H9 (cell line): ENCODE measurements at regions not wholly inside any gene's neighbourhood (a gene's known extent, or its start where the extent isn't known, plus 50 kb on each side); places are given as distances from the start of the nearest gene placed in this dataset.
"Not testable (repeated sequence)": the region's sequence is repeated elsewhere in the genome, so short reads cannot be mapped to it uniquely, and the experiment has no call there.

Source experiments
- DNase-seq: peaks from one replicate; pipeline ENCODE4 v3.0.0-alpha.2; 2017
- H2AFZ ChIP-seq: one replicate; pipeline ENCODE4 v1.6.1; 2013; ENCODE audit warnings: mild to moderate bottlenecking, low read length, control low read depth, moderate library complexity
- H2AK5ac ChIP-seq: 2 replicates; pipeline ENCODE4 v1.6.1; 2013; ENCODE audit warnings: low read length, control low read depth, mixed read lengths; ENCODE audit not compliant: insufficient read length
- H2BK120ac ChIP-seq: one replicate; pipeline ENCODE4 v1.6.1; 2013; ENCODE audit warnings: low read depth, mild to moderate bottlenecking, low read length, control low read depth, inconsistent platforms; ENCODE audit not compliant: poor library complexity, severe bottlenecking
- H2BK12ac ChIP-seq: 2 replicates; pipeline ENCODE4 v1.6.1; 2013; ENCODE audit warnings: low read length, control low read depth, mixed read lengths, low read depth; ENCODE audit not compliant: insufficient read length
- H2BK15ac ChIP-seq: 2 replicates; pipeline ENCODE4 v1.6.1; 2013; ENCODE audit warnings: low read depth, low read length, control low read depth
- H2BK20ac ChIP-seq: one replicate; pipeline ENCODE4 v1.6.1; 2013; ENCODE audit warnings: low read depth, mild to moderate bottlenecking, low read length, control low read depth, inconsistent platforms; ENCODE audit not compliant: poor library complexity, severe bottlenecking
- H2BK5ac ChIP-seq: 2 replicates; pipeline ENCODE4 v1.6.1; 2013; ENCODE audit warnings: low read length, control low read depth, mixed read lengths; ENCODE audit not compliant: insufficient read length
- H3K14ac ChIP-seq: 2 replicates; pipeline ENCODE4 v1.6.1; 2013; ENCODE audit warnings: low read length, control low read depth; ENCODE audit not compliant: insufficient read depth
- H3K18ac ChIP-seq: 2 replicates; pipeline ENCODE4 v1.6.1; 2013; ENCODE audit warnings: low read depth, mild to moderate bottlenecking, mixed read lengths, low read length, control low read depth; ENCODE audit not compliant: insufficient read length
- H3K23ac ChIP-seq: 2 replicates; pipeline ENCODE4 v1.6.1; 2013; ENCODE audit warnings: low read length, control low read depth, mixed read lengths, low read depth; ENCODE audit not compliant: insufficient read length
- H3K23me2 ChIP-seq: 2 replicates; pipeline ENCODE4 v1.6.1; 2013; ENCODE audit warnings: low read depth, mild to moderate bottlenecking, mixed read lengths, low read length, control low read depth; ENCODE audit not compliant: insufficient read length, poor library complexity, severe bottlenecking
- H3K27ac ChIP-seq: 2 replicates; pipeline ENCODE4 v1.5.1; 2013; ENCODE audit warnings: low read length, control low read depth, mixed read lengths, low read depth; ENCODE audit not compliant: insufficient read length
- H3K27me3 ChIP-seq: 2 replicates; pipeline ENCODE4 v1.6.1; 2013; ENCODE audit warnings: low read length, control low read depth, inconsistent platforms; ENCODE audit not compliant: insufficient read depth
- H3K4ac ChIP-seq: 2 replicates; pipeline ENCODE4 v1.6.1; 2013; ENCODE audit warnings: low read depth, mild to moderate bottlenecking, control low read depth, inconsistent platforms, low read length, moderate library complexity
- H3K4me1 ChIP-seq: 2 replicates; pipeline ENCODE4 v1.6.1; 2013; ENCODE audit warnings: low read length, control low read depth, inconsistent platforms; ENCODE audit not compliant: insufficient read depth
- H3K4me2 ChIP-seq: 2 replicates; pipeline ENCODE4 v1.6.1; 2013; ENCODE audit warnings: low read length, control low read depth, mixed read lengths; ENCODE audit not compliant: insufficient read length, insufficient read depth
- H3K56ac ChIP-seq: 2 replicates; pipeline ENCODE4 v1.6.1; 2013; ENCODE audit warnings: low read depth, mild to moderate bottlenecking, mixed read lengths, low read length, control low read depth; ENCODE audit not compliant: insufficient read length
- H3K79me1 ChIP-seq: 2 replicates; pipeline ENCODE4 v1.6.1; 2013; ENCODE audit warnings: low read depth, mild to moderate bottlenecking, moderate library complexity, low read length, control low read depth, inconsistent platforms; ENCODE audit not compliant: insufficient read depth, poor library complexity, severe bottlenecking
- H3K79me2 ChIP-seq: 2 replicates; pipeline ENCODE4 v1.6.1; 2013; ENCODE audit warnings: low read length, control low read depth, inconsistent platforms; ENCODE audit not compliant: insufficient read depth
- H3K9ac ChIP-seq: 2 replicates; pipeline ENCODE4 v1.6.1; 2013; ENCODE audit warnings: low read length, control low read depth, mixed read lengths; ENCODE audit not compliant: insufficient read length; ENCODE audit errors: extremely low read depth
- H3K9me3 ChIP-seq: one replicate; pipeline ENCODE4 v1.6.1; 2013; ENCODE audit warnings: low read depth, low read length, inconsistent platforms; ENCODE audit not compliant: control insufficient read depth
- H3T11ph ChIP-seq: one replicate; pipeline ENCODE4 v1.6.1; 2013; ENCODE audit warnings: mild to moderate bottlenecking, low read length, control low read depth, inconsistent platforms
- H4K20me1 ChIP-seq: one replicate; pipeline ENCODE4 v1.6.1; 2013; ENCODE audit not compliant: control insufficient read depth, insufficient read length, insufficient read depth
- H4K5ac ChIP-seq: 2 replicates; pipeline ENCODE4 v1.6.1; 2013; ENCODE audit warnings: low read depth, mild to moderate bottlenecking, mixed read lengths, low read length, control low read depth; ENCODE audit not compliant: insufficient read length
- H4K8ac ChIP-seq: replicated peaks from 2 replicates; pipeline ENCODE4 v1.6.1; 2013; ENCODE audit warnings: low read length, control low read depth, mixed read lengths, low read depth; ENCODE audit not compliant: insufficient read length
- H4K91ac ChIP-seq: 2 replicates; pipeline ENCODE4 v1.6.1; 2013; ENCODE audit warnings: low read depth, mild to moderate bottlenecking, moderate library complexity, mixed read lengths, low read length, control low read depth; ENCODE audit not compliant: insufficient read length
- H3K27ac Mint-ChIP-seq, 3 experiments: 2 replicates in 2 of 3; 3 replicates in 1 of 3; pipeline ENCODE4 v1.8.0; 2020 to 2021; ENCODE audit warnings: mixed read lengths in 3 of 3, mild to moderate bottlenecking in 1 of 3, moderate library complexity in 1 of 3
- H3K27me3 Mint-ChIP-seq: 2 replicates; pipeline ENCODE4 v1.8.0; 2021; ENCODE audit warnings: low read depth, mild to moderate bottlenecking, moderate library complexity, mixed read lengths
- H3K36me3 Mint-ChIP-seq, 3 experiments: 2 replicates in 2 of 3; 3 replicates in 1 of 3; pipeline ENCODE4 v1.8.0; 2020 to 2021; ENCODE audit warnings: low read depth in 3 of 3, mixed read lengths in 3 of 3; ENCODE audit not compliant: insufficient read depth in 1 of 3
- H3K4me1 Mint-ChIP-seq, 2 experiments: 2 replicates each; pipeline ENCODE4 v1.8.0; 2020; ENCODE audit warnings: mixed read lengths in 2 of 2
- H3K4me3 Mint-ChIP-seq, 2 experiments: 2 replicates in 1 of 2; 3 replicates in 1 of 2; pipeline ENCODE4 v1.8.0; 2020 to 2021; ENCODE audit warnings: mild to moderate bottlenecking in 2 of 2, mixed read lengths in 2 of 2, moderate library complexity in 1 of 2
- H3K9me3 Mint-ChIP-seq, 2 experiments: 2 replicates in 1 of 2; 3 replicates in 1 of 2; pipeline ENCODE4 v1.8.0; 2020; ENCODE audit warnings: mild to moderate bottlenecking in 2 of 2, mixed read lengths in 2 of 2, moderate library complexity in 1 of 2
- CTCF ChIP-seq: fragments of 200-600 bp; sonication (generic); conservative IDR thresholded peaks from 3 replicates; pipeline ENCODE4 v1.8.0; 2021; ENCODE audit warnings: antibody characterized with exemption, mild to moderate bottlenecking
- WGBS: extraction: QIAGEN DNeasy Blood & Tissue Kit; methylation state at CpG from one replicate; pipeline ENCODE4 v1.1.7; 2013; ENCODE audit warnings: missing lambda C conversion rate, low lambda C conversion rate, mixed read lengths; ENCODE audit not compliant: insufficient read length; ENCODE audit errors: extremely low coverage; 5-methylcytosine and 5-hydroxymethylcytosine counted together

GRCh38 chr3:147297761-147298350 lies 108.5 kb downstream of the ZIC4 start:
- Histone ChIP-seq H3K4ac (no peak overlapping the region), H3T11ph (no peak overlapping the region), H2BK5ac (no peak overlapping the region), H2AFZ (no peak overlapping the region), H3K4me2 (no peak overlapping the region), H3K14ac (no peak overlapping the region), H2BK20ac (no peak overlapping the region), H4K91ac (no peak overlapping the region), H3K23me2 (no peaks in the 10 kb centered on the region), H3K9ac (no peak overlapping the region), H3K4me1 (peaks cover 5% of the 10 kb centered on the region; the same call in 1 of the 2 replicates), H3K79me2 (no peaks in the 10 kb centered on the region), H2AK5ac (no peak overlapping the region), H4K5ac (no peak overlapping the region), H2BK12ac (no peak overlapping the region), H4K8ac (no peak overlapping the region), H3K27ac (no peak overlapping the region), H3K56ac (no peak overlapping the region), H3K27me3 (no peaks in the 10 kb centered on the region), H3K9me3 (no peaks in the 10 kb centered on the region), H2BK15ac (no peak overlapping the region), H3K18ac (no peak overlapping the region), H2BK120ac (no peak overlapping the region), H3K79me1 (no peaks in the 10 kb centered on the region), H4K20me1 (no peaks in the 10 kb centered on the region), H3K23ac (no peak overlapping the region)
- TF ChIP-seq CTCF: no peak
- H3K27me3 Mint-ChIP-seq: no peaks in the 10 kb centered on the region
- no peak for DNase-seq
- no peak overlapping the region for H3K27ac Mint-ChIP-seq
- H3K4me1 Mint-ChIP-seq: peaks cover 10 to 16% of the 10 kb centered on the region in 2 experiments
- no peaks in the 10 kb centered on the region for H3K9me3 Mint-ChIP-seq
- no peak overlapping the region for H3K4me3 Mint-ChIP-seq
- no CpG with 5 or more reads among the region's 6 CpGs for WGBS
- H3K36me3 Mint-ChIP-seq: no peaks in the 10 kb centered on the region

- H3K27ac ChIP-seq: not testable (repeated sequence)
These were observed 119.0 kb downstream of the ZIC4 start for GRCh38 chr3:147287370-147287769.

More at GRCh38 chr3:147287370-147287769, 119.0 kb downstream of the ZIC4 start:
- H2BK12ac ChIP-seq, H3K27me3 ChIP-seq, H3K79me1 ChIP-seq, H4K20me1 ChIP-seq, H3K4me2 ChIP-seq, H3K4me1 ChIP-seq, H2BK15ac ChIP-seq, H3K79me2 ChIP-seq, H3K23ac ChIP-seq, H3K4ac ChIP-seq, H4K5ac ChIP-seq, H3K18ac ChIP-seq, H3K56ac ChIP-seq, DNase-seq, H3K9ac ChIP-seq, H2BK120ac ChIP-seq, H3K9me3 ChIP-seq, H3K27ac Mint-ChIP-seq, H4K91ac ChIP-seq, H3K4me3 Mint-ChIP-seq, H2AK5ac ChIP-seq, H2BK20ac ChIP-seq, H3K14ac ChIP-seq, H4K8ac ChIP-seq, H3K4me1 Mint-ChIP-seq, H3K27me3 Mint-ChIP-seq, H2BK5ac ChIP-seq, H3T11ph ChIP-seq, H3K23me2 ChIP-seq, H2AFZ ChIP-seq: not testable (repeated sequence)
- H3K36me3 Mint-ChIP-seq: peaks cover 0 to 14% (median 11%) of the 10 kb centered on the region in 3 experiments; a peak in 5 of 7 replicates
- WGBS: no CpG with 5 or more reads among the region's 4 CpGs
- H3K9me3 Mint-ChIP-seq: peaks cover 9 to 18% of the 10 kb centered on the region in 2 experiments
